ENCODE measurements at regions not wholly inside any gene's neighbourhood (a gene's known extent, or its start where the extent isn't known, plus 50 kb on each side); places are given as distances from the start of the nearest gene placed in this dataset.
"Not testable (repeated sequence)": the region's sequence is repeated elsewhere in the genome, so short reads cannot be mapped to it uniquely, and the experiment has no call there.

- no peak for TF ChIP-seq CTCF (IDR thresholded peaks at IDR 0.05; ENCODE audit: extremely low read depth, insufficient read depth, missing control alignments)
- in situ Hi-C loops (cut with MboI; ENCODE audit: low pct_unique_long_range_greater_than_20kb, low sequenced_read_pairs, unreplicated experiment) = no loop called here
- DNase-seq (ENCODE audit: low spot score) = no peak
Measured at GRCh38 chr16:8084882-8085281, 505.4 kb downstream of the TMEM114 start.

GRCh38 chr16:8084302-8084701, 506.0 kb downstream of the TMEM114 start:
- TF ChIP-seq CTCF (IDR thresholded peaks at IDR 0.05; ENCODE audit: extremely low read depth, insufficient read depth, missing control alignments) = no peak
- in situ Hi-C loops (cut with MboI; ENCODE audit: low pct_unique_long_range_greater_than_20kb, low sequenced_read_pairs, unreplicated experiment) = no loop called here
- no peak for DNase-seq (ENCODE audit: low spot score)

GRCh38 chr16:8083560-8083959, 506.8 kb downstream of the TMEM114 start:
- TF ChIP-seq CTCF (IDR thresholded peaks at IDR 0.05; ENCODE audit: extremely low read depth, insufficient read depth, missing control alignments) = no peak
- in situ Hi-C loops (cut with MboI; ENCODE audit: low pct_unique_long_range_greater_than_20kb, low sequenced_read_pairs, unreplicated experiment) = no loop called here
- DNase-seq (ENCODE audit: low spot score) = no peak

- no peak for DNase-seq (ENCODE audit: low spot score)
- no peak for TF ChIP-seq CTCF (IDR thresholded peaks at IDR 0.05; ENCODE audit: extremely low read depth, insufficient read depth, missing control alignments)
- in situ Hi-C loops (cut with MboI; ENCODE audit: low pct_unique_long_range_greater_than_20kb, low sequenced_read_pairs, unreplicated experiment) = no loop called here
Measured at GRCh38 chr16:8080817-8081216, 509.5 kb downstream of the TMEM114 start.

GRCh38 chr16:8075271-8075670, 515.0 kb downstream of the TMEM114 start:
- DNase-seq (ENCODE audit: low spot score) = no peak
- in situ Hi-C loops (cut with MboI; ENCODE audit: low pct_unique_long_range_greater_than_20kb, low sequenced_read_pairs, unreplicated experiment) = no loop called here
- no peak for TF ChIP-seq CTCF (IDR thresholded peaks at IDR 0.05; ENCODE audit: extremely low read depth, insufficient read depth, missing control alignments)

GRCh38 chr16:8070506-8070905, 519.8 kb downstream of the TMEM114 start:
- TF ChIP-seq CTCF (IDR thresholded peaks at IDR 0.05; ENCODE audit: extremely low read depth, insufficient read depth, missing control alignments) = no peak
- DNase-seq (ENCODE audit: low spot score) = no peak
- in situ Hi-C loops (cut with MboI; ENCODE audit: low pct_unique_long_range_greater_than_20kb, low sequenced_read_pairs, unreplicated experiment) = no loop called here

GRCh38 chr16:8068225-8068624, 522.1 kb downstream of the TMEM114 start:
- in situ Hi-C loops (cut with MboI; ENCODE audit: low pct_unique_long_range_greater_than_20kb, low sequenced_read_pairs, unreplicated experiment); DNase-seq (ENCODE audit: low spot score): not testable (repeated sequence)

Measured in GM13977 (cell line).